GOT3 (cell line): ENCODE measurements at regions not wholly inside any gene's neighbourhood (a gene's known extent, or its start where the extent isn't known, plus 50 kb on each side); places are given as distances from the start of the nearest gene placed in this dataset.
"Not testable (repeated sequence)": the region's sequence is repeated elsewhere in the genome, so short reads cannot be mapped to it uniquely, and the experiment has no call there.

Experiments
- DNase-seq: peaks from one replicate; lab custom pipeline; 2025; ENCODE audit warnings: mixed read lengths; lab: John Stamatoyannopoulos, UW

DNA sequence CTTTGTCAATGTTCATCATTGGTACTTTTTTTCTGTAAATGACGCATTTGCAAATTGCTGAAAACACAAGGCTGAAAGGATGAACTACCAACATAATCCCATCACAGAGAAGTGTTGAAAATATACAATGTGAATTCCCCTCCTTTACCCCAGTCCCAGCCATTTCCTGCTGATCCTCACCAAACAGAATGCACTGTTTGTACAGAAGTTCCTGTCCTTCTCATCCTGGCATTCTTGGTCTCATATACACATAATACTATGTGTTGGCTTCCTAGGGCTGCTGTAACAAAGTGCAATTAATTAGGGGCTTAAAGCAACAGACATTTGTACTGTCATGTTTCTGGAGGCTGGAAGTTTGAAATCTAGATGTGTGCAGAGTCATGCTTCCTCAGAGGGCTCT lies 836.2 kb upstream of the MGAT4C start:
- DNase-seq = no peak

DNA sequence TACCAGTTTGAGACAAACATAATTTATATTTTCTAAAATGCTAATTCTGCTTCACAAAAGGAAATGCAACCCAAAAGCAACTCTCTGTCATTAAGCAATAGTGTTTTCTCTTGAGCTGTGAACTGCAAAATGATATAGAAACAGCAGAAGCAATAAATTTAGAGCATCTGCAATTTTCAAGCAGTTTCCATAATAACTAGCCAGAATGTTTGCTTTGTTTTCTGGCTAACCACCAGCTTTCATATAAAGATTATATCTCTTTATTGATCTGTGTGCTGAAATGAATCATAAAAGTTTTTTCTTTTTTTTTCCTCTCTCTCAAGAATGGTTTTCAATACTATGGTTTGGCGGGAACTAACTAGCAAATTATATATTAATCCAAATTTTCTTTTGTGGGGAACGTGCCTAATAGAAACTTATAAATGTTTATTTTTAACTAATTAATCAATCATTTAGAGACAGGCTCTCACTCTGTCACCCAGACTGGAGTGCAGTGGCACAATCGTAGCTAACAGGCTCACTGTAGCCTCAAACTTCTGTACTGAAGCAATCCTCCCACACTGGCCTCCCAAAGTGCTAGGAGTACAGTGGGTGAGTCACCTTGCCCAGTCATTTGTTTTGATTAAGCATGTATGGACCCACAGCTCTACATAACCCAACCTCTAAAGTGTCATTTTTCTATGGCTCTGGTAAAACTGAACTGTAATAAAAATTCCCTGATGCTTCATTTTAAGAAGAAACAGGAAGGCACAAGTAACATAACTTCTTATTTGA lies 830.1 kb upstream of the MGAT4C start:
- DNase-seq = no peak

DNA sequence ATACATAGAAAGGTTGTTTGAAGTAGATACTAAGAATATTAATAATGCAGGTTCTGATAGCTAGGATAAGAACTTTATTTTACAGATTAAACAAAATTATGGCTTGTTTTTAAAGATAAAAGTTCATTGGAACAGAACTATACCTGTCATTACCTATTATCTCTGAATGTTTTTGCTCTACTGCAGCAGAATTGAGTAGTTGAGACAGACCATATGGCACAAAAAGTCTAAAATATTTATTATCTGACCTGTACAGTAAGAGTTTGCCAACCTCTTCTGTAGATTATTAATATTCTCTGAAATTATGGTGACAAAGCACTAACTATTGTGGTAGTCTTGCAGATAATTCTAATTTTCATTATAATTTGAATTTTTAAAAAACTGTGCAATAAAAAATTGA lies 829.1 kb upstream of the MGAT4C start:
- no peak for DNase-seq

DNA sequence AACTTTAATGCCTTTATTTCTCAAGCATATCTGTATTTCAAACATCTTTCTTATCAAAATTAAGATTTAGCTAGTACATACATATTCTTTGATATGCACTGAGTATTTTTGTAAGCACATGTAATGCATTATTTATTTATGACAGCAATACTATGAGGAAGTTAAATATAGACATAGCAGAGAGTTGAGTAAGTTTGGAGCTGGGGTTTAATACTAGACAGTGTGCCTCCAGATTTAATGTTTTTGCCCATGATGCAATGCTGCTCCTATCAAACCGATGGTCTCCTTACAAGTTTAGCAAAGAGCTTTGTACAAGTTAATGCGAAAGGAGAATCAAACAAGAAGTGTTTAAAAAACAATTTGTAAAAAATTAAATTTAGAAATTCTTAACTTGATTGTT lies 826.6 kb upstream of the MGAT4C start:
- no peak for DNase-seq

DNA sequence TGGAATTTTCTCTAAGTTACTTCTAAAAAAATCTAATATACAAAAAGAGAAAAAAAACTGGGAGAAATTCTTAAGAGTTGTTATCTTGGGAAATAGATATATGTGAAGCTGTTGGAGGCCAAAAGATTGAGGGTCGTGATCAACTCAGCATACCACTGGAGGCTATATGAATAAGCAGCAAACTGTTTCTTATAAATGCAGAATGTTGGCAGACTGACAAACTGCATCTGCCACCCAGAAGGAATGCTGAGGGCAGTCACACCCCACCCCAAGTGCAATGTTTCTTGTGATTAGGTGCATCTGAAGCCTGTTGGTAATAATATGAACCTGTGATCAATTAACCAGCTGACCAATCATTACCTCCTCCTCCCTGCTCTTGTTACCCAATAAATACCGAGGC lies 818.6 kb upstream of the MGAT4C start:
- no peak for DNase-seq

DNA sequence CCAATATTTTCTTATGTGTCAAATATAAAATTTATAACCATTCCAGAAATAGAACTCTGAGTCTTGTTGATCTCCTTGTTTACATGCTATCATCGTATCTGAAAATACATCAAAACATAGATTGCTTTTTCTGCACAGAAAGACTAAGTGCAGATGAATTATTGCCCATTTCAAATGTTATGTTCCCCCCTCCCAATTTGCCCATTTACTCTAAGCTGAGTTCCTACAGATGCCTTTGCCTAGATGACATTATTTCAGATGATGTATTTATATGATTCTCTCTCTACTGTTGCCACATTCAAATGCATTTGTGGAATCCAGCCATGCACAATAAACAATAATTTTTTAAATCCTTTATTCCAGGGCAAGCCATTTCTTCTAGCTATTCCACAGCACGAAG lies 810.1 kb upstream of the MGAT4C start:
- DNase-seq = no peak

DNA sequence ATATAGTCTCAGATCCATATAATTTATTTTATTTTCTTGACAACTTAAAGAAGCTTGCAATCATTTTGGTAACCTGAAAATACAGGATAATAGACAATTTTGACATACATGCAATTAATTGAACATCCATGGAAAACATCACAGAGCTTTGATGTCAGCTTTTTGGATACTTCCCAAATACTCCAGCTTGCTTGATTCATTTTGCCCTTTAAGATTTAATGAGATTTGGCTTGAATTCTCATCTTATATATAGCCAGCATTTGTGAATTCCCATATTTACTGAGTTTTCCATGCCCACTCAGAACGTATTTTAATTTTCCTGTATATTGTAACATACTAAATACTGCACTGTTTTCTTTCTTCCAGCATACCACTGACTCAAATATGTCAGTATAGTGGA lies 803.0 kb upstream of the MGAT4C start:
- DNase-seq = no peak

DNA sequence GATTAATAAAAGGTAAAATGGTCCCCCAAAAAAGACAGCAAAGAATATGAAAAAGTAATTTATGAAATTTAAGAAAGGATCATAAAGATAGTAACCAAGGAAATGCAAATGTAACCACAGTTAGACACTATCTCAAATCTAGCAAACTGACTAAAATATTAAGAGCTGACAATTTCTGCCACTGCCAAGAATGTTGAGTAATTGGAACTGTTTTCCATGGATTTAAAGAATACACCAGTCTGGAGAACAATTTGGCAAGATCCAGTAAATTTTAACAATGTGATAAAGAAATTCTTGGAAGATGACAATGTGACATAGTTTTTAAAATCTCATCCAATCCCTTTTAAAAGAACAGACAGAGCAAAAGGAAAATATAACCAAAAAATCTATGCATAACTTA lies 798.0 kb upstream of the MGAT4C start:
- DNase-seq = no peak

DNA sequence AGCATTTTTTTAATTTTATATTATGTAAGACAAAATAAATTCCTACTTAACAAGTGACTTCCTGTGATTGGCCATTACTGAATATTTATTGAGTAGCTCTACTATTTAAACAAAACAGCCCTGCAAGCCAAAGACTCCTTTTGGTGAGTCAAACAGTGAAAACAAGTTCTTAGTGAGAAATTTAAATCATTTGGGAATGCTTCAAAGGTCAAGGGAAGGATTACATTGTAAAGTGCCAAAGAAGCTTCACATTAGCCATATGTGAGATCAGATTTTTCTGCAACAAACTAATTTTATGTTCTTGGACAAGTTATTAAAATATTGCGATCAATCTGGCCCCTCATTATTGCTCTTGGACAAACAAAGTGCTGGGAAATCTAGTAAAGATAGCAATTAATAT lies 795.4 kb upstream of the MGAT4C start:
- no peak for DNase-seq

DNA sequence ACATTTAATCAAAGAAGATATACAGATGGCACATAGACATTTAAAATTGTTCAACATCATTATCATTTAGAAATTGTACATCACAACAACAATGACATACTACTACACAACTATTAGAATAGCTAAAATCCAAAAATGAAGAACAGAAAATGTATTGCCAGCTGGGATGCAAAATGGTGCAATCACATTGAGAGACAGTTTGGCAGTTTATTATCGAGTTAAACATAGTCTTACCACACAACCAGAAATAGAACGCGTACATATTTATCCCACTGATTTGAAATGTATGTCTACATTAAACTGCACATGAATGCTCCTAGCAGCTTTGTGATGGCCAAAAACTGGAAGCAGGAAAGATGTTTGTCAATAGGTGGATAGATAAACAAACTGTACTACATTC lies 791.5 kb upstream of the MGAT4C start:
- DNase-seq = no peak

DNA sequence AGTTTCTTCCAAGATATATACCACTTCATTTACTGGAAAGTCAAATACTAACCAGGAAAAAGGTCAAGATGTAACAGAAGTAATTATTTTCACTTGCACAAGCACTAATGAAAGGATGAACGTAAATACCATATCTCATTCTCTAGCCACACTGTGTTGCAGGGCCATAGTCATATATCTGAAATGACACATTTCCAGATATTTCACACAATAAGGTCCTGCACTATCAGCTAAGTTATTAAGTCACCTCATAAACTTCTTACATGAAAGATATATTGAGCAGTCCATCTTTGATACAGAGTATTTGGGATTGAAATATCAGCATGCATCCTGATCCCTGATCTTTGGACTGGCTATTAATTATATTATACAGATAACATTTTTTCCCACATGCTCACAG lies 783.3 kb upstream of the MGAT4C start:
- no peak for DNase-seq

DNA sequence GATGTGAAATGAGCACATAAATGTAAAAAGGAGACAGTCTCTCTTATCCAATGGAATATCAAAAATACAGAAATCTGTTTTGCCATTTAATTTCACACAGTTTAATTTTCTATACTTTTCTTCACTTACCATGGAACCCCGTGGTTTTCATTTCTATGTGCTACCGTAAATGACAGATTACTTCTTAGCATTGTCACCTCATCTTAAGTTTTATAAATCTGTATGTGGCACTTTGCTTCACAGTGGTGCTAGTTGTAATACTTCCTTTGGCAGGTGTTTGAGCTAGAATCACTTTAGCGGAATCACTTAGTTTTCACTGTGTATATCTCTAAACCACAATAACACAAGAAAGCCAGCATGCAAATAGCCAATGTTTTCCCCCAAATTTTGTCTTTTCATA lies 781.9 kb upstream of the MGAT4C start:
- DNase-seq = no peak

DNA sequence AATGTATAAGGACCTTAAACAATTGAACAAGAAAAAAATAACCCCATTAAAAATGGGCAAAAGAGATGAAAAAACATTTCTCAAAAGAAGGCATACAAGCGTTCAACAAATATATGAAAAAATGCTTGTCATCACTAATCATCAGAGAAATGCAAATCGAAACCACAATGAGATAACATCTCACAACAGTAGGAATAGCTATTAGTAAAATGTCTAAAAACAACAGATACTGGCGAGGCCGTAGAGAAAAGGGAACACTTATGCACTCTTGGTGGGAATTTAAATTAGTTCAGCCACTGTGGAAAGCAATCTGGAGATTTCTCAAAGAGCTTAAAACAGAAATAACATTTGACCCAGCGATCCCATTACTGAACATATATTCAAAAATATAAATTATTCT lies 769.8 kb upstream of the MGAT4C start:
- no peak for DNase-seq

DNA sequence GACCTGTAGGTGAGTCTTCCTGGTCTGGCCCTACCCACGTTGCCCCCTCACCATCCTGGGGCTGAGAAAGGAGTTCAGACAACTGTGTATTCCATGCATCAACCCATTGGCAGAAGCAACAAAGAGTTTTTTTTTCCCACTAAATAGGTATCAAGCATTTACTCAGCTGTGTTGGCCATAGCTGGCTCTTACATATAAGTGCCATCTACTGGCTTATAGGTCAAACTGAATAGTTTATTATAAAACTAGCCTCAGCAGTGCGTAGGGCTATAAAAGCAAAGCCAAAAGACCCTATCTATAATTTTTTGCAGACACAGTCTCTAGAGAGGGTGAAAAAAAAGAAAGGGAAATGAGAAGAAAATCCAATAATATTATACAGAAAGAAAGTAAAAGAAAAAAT lies 765.2 kb upstream of the MGAT4C start:
- DNase-seq = no peak

DNA sequence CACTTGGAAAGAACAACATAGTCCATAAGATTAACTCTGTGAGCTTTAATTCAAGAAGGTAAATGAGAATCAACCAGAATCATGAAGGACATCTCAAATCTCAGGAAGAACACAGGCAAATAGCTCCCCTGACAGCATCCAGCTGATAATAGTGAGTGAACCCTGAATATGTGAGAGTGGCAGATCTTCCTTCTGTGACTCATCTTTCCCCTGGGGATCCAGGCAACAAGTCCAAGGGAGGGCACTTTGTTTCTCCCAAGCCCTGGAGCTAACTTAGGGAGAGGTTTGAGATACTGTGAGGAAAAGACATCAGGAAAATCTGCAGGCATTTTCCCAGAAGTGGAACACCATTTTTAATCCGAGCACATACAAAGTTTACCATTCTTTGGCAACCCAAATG lies 763.9 kb upstream of the MGAT4C start:
- no peak for DNase-seq

DNA sequence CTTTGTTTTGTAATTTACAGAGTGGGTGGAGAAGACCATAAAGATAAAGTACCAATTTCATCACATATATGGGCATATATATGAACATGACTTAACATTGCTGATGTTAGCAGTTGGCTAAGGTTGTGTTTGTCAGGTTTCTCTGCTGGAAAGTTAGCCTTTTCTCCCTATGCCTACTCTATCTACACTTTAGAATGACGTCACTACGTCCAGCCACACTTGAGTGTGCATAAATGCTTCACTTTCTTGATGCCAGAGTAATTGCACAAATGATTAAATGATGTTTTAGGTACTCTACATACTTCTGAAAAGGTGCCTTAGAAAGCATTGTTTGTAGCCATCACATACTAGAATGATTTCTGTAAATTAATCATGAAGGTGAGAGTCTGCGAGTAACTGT lies 759.2 kb upstream of the MGAT4C start:
- DNase-seq = no peak

DNA sequence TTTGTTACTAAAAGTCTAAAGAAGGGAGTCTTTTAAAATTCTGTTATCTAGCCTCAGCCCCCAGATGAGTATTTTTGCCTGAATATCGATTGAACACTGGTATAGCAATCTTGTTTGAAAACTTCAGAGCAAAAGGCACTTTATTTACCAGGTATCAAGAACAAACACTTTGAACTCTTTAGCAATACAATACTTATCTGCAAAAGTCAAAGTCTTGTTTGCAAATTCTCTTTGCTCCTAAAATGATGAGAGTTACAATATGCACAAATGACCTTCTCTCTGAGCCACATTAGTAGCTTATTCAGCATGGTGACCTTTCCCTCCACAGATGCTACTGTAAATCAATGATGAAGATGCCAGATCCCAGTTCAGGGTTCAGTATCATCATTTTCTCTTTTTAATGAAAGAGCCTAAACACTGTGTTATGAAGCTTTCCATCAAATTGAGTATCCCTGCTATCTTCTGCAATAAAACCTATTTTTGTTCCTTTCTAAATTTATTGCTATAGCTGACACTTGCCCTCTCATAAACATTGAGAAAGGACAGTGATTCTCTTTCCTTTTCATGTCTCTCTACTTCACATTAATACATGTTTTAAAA lies 752.7 kb upstream of the MGAT4C start:
- no peak for DNase-seq

DNA sequence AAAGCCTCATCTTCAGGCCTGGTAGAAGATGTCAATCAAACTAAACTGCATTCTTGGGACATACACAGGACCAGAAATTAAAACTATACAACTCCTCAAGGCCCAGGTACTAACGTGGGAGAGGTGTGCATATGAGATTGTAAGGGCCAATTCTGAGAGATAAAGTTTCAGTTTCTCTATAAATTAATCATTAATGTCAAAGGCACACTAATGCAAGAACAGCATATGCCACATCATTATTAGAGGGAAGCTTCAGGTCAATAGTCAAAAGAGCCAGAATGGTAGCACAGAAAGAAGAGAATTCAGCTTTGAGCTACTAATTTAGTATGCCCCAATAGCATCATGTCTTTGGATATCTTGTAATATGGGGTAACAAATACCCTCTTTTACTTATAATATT lies 744.9 kb upstream of the MGAT4C start:
- no peak for DNase-seq

DNA sequence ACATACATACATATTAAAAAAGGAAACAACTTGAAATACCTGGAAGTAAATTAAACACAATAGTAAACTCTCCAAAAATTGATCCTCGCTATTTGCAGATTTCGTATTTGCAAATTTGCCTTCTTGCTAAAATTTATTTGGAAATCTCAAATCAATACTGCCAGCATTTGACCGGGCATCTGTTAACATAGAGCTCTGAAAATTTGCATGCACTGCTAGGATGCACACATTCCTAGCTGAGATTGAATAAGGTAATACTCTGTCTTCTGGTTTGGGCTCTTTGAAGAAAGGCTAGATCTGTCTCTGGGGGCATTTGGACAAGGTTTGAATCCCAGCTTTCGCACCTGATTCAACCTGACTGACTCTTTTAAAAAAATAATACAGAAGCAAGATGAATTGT lies 729.1 kb upstream of the MGAT4C start:
- DNase-seq = no peak

DNA sequence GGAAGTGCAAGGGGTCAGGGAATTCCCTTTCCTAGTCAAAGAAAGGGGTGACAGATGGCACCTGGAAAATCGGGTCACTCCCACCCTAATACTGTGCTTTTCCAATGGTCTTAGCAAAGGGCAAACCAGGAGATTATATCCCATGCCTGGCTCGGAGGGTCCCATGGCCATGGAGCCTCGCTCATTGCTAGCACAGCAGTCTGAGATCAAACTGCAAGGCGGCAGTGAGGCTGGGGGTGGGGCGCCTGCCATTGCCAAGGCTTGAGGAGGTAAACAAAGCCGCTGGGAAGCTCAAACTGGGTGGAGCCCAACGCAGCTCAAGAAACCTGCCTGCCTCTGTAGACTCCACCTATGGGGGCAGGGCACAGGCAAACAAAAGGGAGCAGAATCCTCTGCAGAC lies 714.4 kb upstream of the MGAT4C start:
- DNase-seq = not testable (repeated sequence)

DNA sequence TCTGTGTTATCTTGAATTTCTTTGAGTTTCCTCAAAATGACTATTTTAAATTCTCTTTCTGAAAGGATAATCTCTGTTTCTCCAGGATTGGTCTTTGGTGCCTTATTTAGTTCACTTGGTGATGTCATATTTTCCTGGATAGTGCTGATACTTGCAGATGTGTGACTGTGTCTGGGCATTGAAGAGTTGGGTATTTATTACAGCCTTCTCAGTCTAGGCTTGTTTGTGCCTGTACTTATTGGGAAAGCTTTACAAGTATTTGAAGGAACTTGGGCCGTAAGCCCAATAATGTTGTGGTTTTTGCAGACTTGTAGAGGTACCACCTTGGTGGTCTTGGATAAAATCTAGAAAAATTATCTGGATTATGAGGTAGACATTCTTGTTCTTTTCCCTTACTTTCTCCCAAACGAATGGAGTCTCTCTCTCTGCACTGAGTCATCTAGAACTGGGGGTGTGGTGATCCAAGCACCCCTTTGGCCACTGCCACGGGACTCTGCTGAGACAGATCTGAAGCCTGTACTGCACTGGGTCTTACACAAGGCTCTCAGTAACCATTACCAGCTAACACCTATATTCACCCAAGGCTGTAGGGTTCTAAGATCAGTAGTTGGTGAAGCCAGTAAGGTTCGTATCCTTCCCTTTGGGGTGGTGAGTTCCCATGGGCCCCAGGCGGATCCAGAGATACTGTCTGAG lies 703.7 kb upstream of the MGAT4C start:
- DNase-seq = no peak

DNA sequence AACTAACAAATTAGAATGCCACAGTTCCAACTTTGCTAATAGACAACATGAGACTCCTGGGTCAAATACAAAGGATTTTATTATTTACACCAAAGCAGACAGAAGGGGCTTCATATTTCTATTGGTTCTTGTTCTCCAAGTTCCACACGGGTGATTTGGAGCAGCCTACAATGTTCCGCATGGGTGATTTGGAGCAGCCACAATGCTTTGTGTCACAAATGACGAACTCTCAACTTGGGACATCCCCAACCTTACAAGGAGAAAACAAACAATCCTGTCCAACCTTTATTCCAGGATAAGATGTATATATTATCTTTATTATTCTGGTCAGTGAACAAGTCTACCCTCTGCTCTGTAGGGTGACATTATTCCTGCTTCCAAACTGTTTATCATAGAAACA lies 694.3 kb upstream of the MGAT4C start:
- no peak for DNase-seq

DNA sequence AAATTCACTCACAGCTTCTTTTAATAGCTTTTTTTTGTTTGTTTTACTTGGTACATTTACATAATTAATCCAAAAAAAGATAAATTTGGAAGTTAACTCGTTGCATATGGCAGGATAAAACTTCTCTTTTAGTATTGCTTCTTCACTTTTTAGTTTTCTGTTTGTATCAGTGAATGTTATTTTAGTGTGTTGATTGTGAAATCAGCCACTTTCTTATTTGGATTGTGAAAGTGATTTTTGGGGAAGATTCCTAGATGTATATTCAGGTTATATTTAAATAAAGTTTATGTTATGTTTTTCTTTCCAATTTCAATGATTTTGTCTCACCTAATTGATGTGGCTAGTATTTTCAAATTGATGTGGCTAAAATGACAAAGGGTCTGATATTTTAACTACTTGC lies 693.9 kb upstream of the MGAT4C start:
- DNase-seq = no peak

DNA sequence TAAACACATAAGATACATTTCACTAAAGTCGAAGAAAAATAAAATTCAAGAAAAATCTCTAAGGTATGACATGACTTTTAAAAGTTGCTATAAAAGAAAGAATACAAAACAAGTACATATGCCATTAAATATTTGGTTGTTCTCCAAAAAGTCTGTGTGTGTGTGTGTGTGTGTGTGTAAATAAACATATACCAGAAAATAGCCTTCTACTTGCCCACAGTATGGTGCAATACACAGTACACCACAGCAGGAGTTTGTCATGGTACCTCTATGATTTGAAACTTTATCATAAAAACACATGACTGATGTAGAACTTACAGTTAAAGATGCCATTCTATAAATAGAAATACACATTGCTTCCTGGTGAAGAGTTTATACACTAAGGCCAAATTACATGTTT lies 692.7 kb upstream of the MGAT4C start:
- DNase-seq = no peak
